H1 (cell line): ENCODE measurements at regions not wholly inside any gene's neighbourhood (a gene's known extent, or its start where the extent isn't known, plus 50 kb on each side); places are given as distances from the start of the nearest gene placed in this dataset.

Experiments used
- CTCF ChIA-PET: fragments of 300-600 bp; sonication (Branson Sonifier 250); formaldehyde crosslinking; loops from one replicate; lab custom pipeline; 2021; ENCODE audit not compliant: partially characterized antibody; lab: Charles Lee
- POLR2A ChIA-PET: fragments of 300-600 bp; sonication (Branson Sonifier 250); formaldehyde crosslinking; loops from one replicate; lab custom pipeline; 2021; ENCODE audit warnings: inconsistent platforms; ENCODE audit not compliant: partially characterized antibody; lab: Charles Lee
- DNase-seq, 2 experiments: peaks; one replicate each; pipeline versions ENCODE4 v3.0.0 to v3.0.0-alpha.2; 2010 to 2022; ENCODE audit warnings: low spot score in 2 of 2, low read depth in 1 of 2, mixed read lengths in 1 of 2
- FAIRE-seq: peaks from 2 replicates; lab custom pipeline; 2011; peaks lifted over from hg19 to GRCh38; lab: Jason Lieb, UNC
- H2AFZ ChIP-seq: 2 replicates; pipeline ENCODE4 v1.8.1; 2012; ENCODE audit warnings: low read length, inconsistent platforms
- H2AK5ac ChIP-seq: 2 replicates; pipeline ENCODE4 v1.6.1; 2013; ENCODE audit warnings: low read depth, low read length
- H2BK120ac ChIP-seq: replicated peaks from 2 replicates; pipeline ENCODE3; 2013; ENCODE audit warnings: low read depth, low read length, inconsistent platforms
- H2BK12ac ChIP-seq: 2 replicates; pipeline ENCODE4 v1.6.1; 2013; ENCODE audit warnings: low read depth, low read length
- H2BK15ac ChIP-seq: 2 replicates; pipeline ENCODE4 v1.6.1; 2013; ENCODE audit warnings: low read length
- H2BK20ac ChIP-seq: 2 replicates; pipeline ENCODE4 v1.6.1; 2013; ENCODE audit warnings: low read length
- H2BK5ac ChIP-seq: 2 replicates; pipeline ENCODE4 v1.6.1; 2013; ENCODE audit warnings: low read depth, low read length
- H3K14ac ChIP-seq: 2 replicates; pipeline ENCODE4 v1.6.1; 2013; ENCODE audit warnings: inconsistent platforms; ENCODE audit not compliant: insufficient read length
- H3K18ac ChIP-seq: 2 replicates; pipeline ENCODE4 v1.6.1; 2013; ENCODE audit warnings: low read length; ENCODE audit errors: extremely low read depth
- H3K23ac ChIP-seq: 2 replicates; pipeline ENCODE4 v1.6.1; 2013; ENCODE audit warnings: inconsistent platforms; ENCODE audit not compliant: insufficient read length
- H3K23me2 ChIP-seq: 2 replicates; pipeline ENCODE4 v1.6.1; 2013; ENCODE audit warnings: low read depth, low read length
- H3K27ac ChIP-seq: 2 replicates; pipeline ENCODE4 v1.6.1; 2011; ENCODE audit warnings: low read depth, low read length, inconsistent platforms
- H3K27me3 ChIP-seq, 4 experiments: replicated peaks in 1 of 4; 1 replicate in 1 of 4; 2 replicates in 3 of 4; pipeline versions ENCODE4 v1.6.1 to v1.8.1; 2011 to 2013; ENCODE audit warnings: low read length in 3 of 4, mild to moderate bottlenecking in 3 of 4, inconsistent platforms in 2 of 4, mixed read lengths in 2 of 4, moderate library complexity in 1 of 4; ENCODE audit not compliant: control insufficient read depth in 3 of 4, insufficient read depth in 3 of 4; ENCODE audit errors: extremely low read depth in 1 of 4
- H3K36me3 ChIP-seq, 4 experiments: 2 replicates each; pipeline versions ENCODE4 v1.6.1 to v1.8.1; 2011 to 2013; ENCODE audit warnings: mild to moderate bottlenecking in 4 of 4, low read length in 3 of 4, moderate library complexity in 2 of 4, control low read depth in 1 of 4, inconsistent platforms in 1 of 4; ENCODE audit not compliant: insufficient read depth in 4 of 4, control insufficient read depth in 2 of 4
- H3K4ac ChIP-seq: replicated peaks from 2 replicates; pipeline ENCODE3; 2013; ENCODE audit warnings: low read length, low read depth, mixed read lengths, inconsistent platforms; ENCODE audit not compliant: insufficient read length
- H3K4me1 ChIP-seq, 4 experiments: replicated peaks in 1 of 4; 1 replicate in 1 of 4; 2 replicates in 3 of 4; pipeline versions ENCODE4 v1.6.1 to v1.8.1; 2011 to 2013; ENCODE audit warnings: low read length in 3 of 4, inconsistent platforms in 2 of 4, mixed read lengths in 1 of 4; ENCODE audit not compliant: insufficient read depth in 4 of 4, control insufficient read depth in 3 of 4
- H3K4me2 ChIP-seq, 2 experiments: 2 replicates each; pipeline versions ENCODE4 v1.6.1 to v1.8.1; 2011 to 2013; ENCODE audit warnings: low read depth in 2 of 2, low read length in 2 of 2, control low read depth in 1 of 2, inconsistent platforms in 1 of 2, mild to moderate bottlenecking in 1 of 2; ENCODE audit not compliant: insufficient read depth in 1 of 2
- H3K4me3 ChIP-seq, 4 experiments: fragments of 200-600, 300-600 bp in 1 of 4; sonication (generic), shearing (Covaris generic), sonication (Bioruptor Twin) in 1 of 4; 2 replicates each; pipeline versions ENCODE4 v1.5.1 to v1.8.1; 2011 to 2016; ENCODE audit warnings: low read length in 4 of 4, low read depth in 3 of 4, control low read depth in 2 of 4, inconsistent platforms in 2 of 4, mild to moderate bottlenecking in 2 of 4, mixed read lengths in 1 of 4, moderate library complexity in 1 of 4; ENCODE audit not compliant: insufficient read depth in 2 of 4; ENCODE audit errors: extremely low read depth in 1 of 4
- H3K56ac ChIP-seq: replicated peaks from 2 replicates; pipeline ENCODE3; 2013; ENCODE audit warnings: low read depth, mild to moderate bottlenecking, mixed read lengths, low read length, inconsistent platforms; ENCODE audit not compliant: insufficient read length
- H3K79me1 ChIP-seq: 2 replicates; pipeline ENCODE4 v1.6.1; 2013; ENCODE audit warnings: low read depth, low read length, control low read depth
- H3K79me2 ChIP-seq, 2 experiments: 2 replicates each; pipeline versions ENCODE4 v1.6.1 to v1.8.1; 2012 to 2013; ENCODE audit warnings: low read length in 2 of 2, mild to moderate bottlenecking in 2 of 2, inconsistent platforms in 1 of 2; ENCODE audit not compliant: insufficient read depth in 2 of 2, control insufficient read depth in 1 of 2
- H3K9ac ChIP-seq, 4 experiments: replicated peaks in 1 of 4; 1 replicate in 1 of 4; 2 replicates in 3 of 4; pipeline versions ENCODE4 v1.6.1 to v1.8.1; 2011 to 2013; ENCODE audit warnings: low read depth in 3 of 4, low read length in 3 of 4, control low read depth in 2 of 4, mild to moderate bottlenecking in 2 of 4, moderate library complexity in 2 of 4, inconsistent platforms in 1 of 4; ENCODE audit errors: extremely low read depth in 1 of 4
- H3K9me3 ChIP-seq, 2 experiments: 2 replicates each; pipeline versions ENCODE4 v1.6.1 to v1.8.1; 2012 to 2013; ENCODE audit warnings: mild to moderate bottlenecking in 2 of 2, moderate library complexity in 2 of 2, control low read depth in 1 of 2, inconsistent platforms in 1 of 2, low read depth in 1 of 2, low read length in 1 of 2, mixed read lengths in 1 of 2; ENCODE audit not compliant: insufficient read depth in 2 of 2
- H4K20me1 ChIP-seq, 2 experiments: replicated peaks in 1 of 2; 2 replicates each; pipeline versions ENCODE3 to v1.8.1; 2011 to 2013; ENCODE audit warnings: inconsistent platforms in 2 of 2, low read length in 2 of 2, mild to moderate bottlenecking in 1 of 2; ENCODE audit not compliant: insufficient read depth in 2 of 2, control insufficient read depth in 1 of 2
- H4K5ac ChIP-seq: 2 replicates; pipeline ENCODE4 v1.6.1; 2013; ENCODE audit warnings: low read length, low read depth, mixed read lengths, inconsistent platforms; ENCODE audit not compliant: insufficient read length
- H4K8ac ChIP-seq: 2 replicates; pipeline ENCODE4 v1.8.0; 2013; ENCODE audit warnings: mild to moderate bottlenecking, moderate library complexity, low read length, inconsistent platforms; ENCODE audit not compliant: insufficient read depth; ENCODE audit errors: extremely low read depth
- H4K91ac ChIP-seq: replicated peaks from 2 replicates; pipeline ENCODE3; 2013; ENCODE audit warnings: low read length, mixed read lengths, inconsistent platforms; ENCODE audit not compliant: insufficient read length
- MAFK ChIP-seq: IDR thresholded peaks from 2 replicates; pipeline ENCODE4 v1.6.1; 2012; ENCODE audit warnings: low read depth, mild to moderate bottlenecking, improper control_type of control experiment, low read length
- RBBP5 ChIP-seq: IDR thresholded peaks from 2 replicates; pipeline ENCODE4 v1.7.1; 2012; ENCODE audit warnings: low read depth, mild to moderate bottlenecking, inconsistent platforms, low read length, moderate library complexity, borderline replicate concordance
- WGBS, 2 experiments: shearing (Covaris generic) in 1 of 2; methylation state at CpG; one replicate each; pipeline versions ENCODE4 v1.1.6 to v1.1.7; 2013 to 2015; ENCODE audit warnings: low lambda C conversion rate in 2 of 2, mixed read lengths in 2 of 2, inconsistent platforms in 1 of 2, low coverage in 1 of 2, missing lambda C conversion rate in 1 of 2; ENCODE audit not compliant: insufficient replicate concordance in 2 of 2, insufficient coverage in 1 of 2, insufficient read length in 1 of 2; ENCODE audit errors: extremely low coverage in 1 of 2, missing lambda C conversion rate in 1 of 2; 5-methylcytosine and 5-hydroxymethylcytosine counted together

- Histone ChIP-seq H3K27ac (no peak overlapping the region), H3K36me3 (no peaks in the 10 kb centered on the region), H2BK120ac (no peak overlapping the region)
- TF ChIP-seq RBBP5 (no peak), MAFK (peak; percentile 82)
- TF ChIP-seq, all 59 proteins: peak for 1
- DNase-seq (no peak), FAIRE-seq (no peak)
- POLR2A ChIA-PET: no interaction called here
- Histone ChIP-seq H3K23me2 (no peaks in the 10 kb centered on the region), H3K4ac (no peak overlapping the region), H3K56ac (no peak overlapping the region), H4K20me1 (no peaks in the 10 kb centered on the region), H3K18ac (no peak overlapping the region), H3K23ac (no peak overlapping the region), H3K4me1 (peaks cover 0 to 16% (median 12%) of the 10 kb centered on the region in 4 experiments; a peak in 4 of 7 replicates), H4K91ac (no peak overlapping the region), H4K8ac (no peak overlapping the region), H3K4me2 (no peak overlapping the region), H2BK15ac (no peak overlapping the region), H2BK20ac (no peak overlapping the region), H3K79me1 (no peaks in the 10 kb centered on the region), H4K5ac (no peak overlapping the region), H3K4me3 (no peak overlapping the region), H2AFZ (no peak overlapping the region), H3K9ac (no peak overlapping the region), H2BK5ac (no peak overlapping the region; the same call in 1 of the 2 replicates), H3K14ac (no peak overlapping the region), H3K79me2 (no peaks in the 10 kb centered on the region), H3K9me3 (no peaks in the 10 kb centered on the region), H2AK5ac (no peak overlapping the region), H3K27me3 (no peaks in the 10 kb centered on the region; a peak in 1 of 7 replicates), H2BK12ac (no peak overlapping the region)
- 76% methylated on average over 11 of the region's 11 CpGs; no CpG with 5 or more reads in 1 of the 2 experiments for WGBS, 2 experiments
- CTCF ChIA-PET: no interaction called here
Observed at GRCh38 chr1:14183329-14183728, 415.2 kb upstream of the KAZN start.
